ENCODE measurements at regions not wholly inside any gene's neighbourhood (a gene's known extent, or its start where the extent isn't known, plus 50 kb on each side); places are given as distances from the start of the nearest gene placed in this dataset.

DNA sequence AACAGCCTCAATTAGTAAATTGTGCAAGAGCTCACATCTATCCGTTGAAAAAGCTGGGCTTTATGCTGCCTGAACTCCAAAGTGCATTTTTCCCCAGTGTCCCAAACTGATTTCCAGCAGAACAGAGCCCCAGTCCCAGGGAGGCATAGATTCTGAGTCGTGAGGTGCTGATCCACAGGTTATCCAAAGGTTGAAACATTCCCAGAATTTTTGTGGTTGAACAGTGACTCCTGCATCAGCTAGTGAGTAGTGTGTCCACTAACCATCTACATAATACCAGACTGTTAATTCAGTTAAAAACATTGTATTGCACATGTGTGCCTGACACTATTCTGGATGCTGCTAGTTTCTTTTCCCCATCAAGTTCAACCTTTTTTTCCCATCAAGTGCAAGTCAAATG, 761.5 kb downstream of the GATA3 start:
- TF ChIP-seq POLR2AphosphoS5 (IDR thresholded peaks at IDR 0.05): no peak
- TF ChIP-seq, protein P1, sequence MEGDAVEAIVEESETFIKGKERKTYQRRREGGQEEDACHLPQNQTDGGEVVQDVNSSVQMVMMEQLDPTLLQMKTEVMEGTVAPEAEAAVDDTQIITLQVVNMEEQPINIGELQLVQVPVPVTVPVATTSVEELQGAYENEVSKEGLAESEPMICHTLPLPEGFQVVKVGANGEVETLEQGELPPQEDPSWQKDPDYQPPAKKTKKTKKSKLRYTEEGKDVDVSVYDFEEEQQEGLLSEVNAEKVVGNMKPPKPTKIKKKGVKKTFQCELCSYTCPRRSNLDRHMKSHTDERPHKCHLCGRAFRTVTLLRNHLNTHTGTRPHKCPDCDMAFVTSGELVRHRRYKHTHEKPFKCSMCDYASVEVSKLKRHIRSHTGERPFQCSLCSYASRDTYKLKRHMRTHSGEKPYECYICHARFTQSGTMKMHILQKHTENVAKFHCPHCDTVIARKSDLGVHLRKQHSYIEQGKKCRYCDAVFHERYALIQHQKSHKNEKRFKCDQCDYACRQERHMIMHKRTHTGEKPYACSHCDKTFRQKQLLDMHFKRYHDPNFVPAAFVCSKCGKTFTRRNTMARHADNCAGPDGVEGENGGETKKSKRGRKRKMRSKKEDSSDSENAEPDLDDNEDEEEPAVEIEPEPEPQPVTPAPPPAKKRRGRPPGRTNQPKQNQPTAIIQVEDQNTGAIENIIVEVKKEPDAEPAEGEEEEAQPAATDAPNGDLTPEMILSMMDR (IDR thresholded peaks at IDR 0.05): no peak
- no peak for TF ChIP-seq POLR2A (IDR thresholded peaks at IDR 0.05)
